IPS-15b (cell line): ENCODE measurements at regions not wholly inside any gene's neighbourhood (a gene's known extent, or its start where the extent isn't known, plus 50 kb on each side); places are given as distances from the start of the nearest gene placed in this dataset.

Experiments
- H3K27me3 ChIP-seq: one replicate; pipeline ENCODE4 v1.6.1; 2013; ENCODE audit warnings: low read length; ENCODE audit not compliant: control insufficient read depth, insufficient read depth
- H3K36me3 ChIP-seq: one replicate; pipeline ENCODE4 v1.6.1; 2013; ENCODE audit warnings: low read length; ENCODE audit not compliant: control insufficient read depth, insufficient read depth
- H3K4me1 ChIP-seq: one replicate; pipeline ENCODE4 v1.6.1; 2013; ENCODE audit warnings: mild to moderate bottlenecking, low read length; ENCODE audit not compliant: control insufficient read depth, insufficient read depth
- H3K4me3 ChIP-seq: one replicate; pipeline ENCODE4 v1.5.1; 2013; ENCODE audit warnings: low read depth, low read length
- H3K9ac ChIP-seq: one replicate; pipeline ENCODE4 v1.6.1; 2013; ENCODE audit warnings: low read depth, mild to moderate bottlenecking, low read length
- H3K9me3 ChIP-seq: one replicate; pipeline ENCODE4 v1.6.1; 2013; ENCODE audit warnings: mild to moderate bottlenecking, low read length; ENCODE audit not compliant: control insufficient read depth, insufficient read depth

GRCh38 chr12:107226126-107226525 is 132.8 kb upstream of the CRY1 start:
- Histone ChIP-seq H3K4me3 (no peak overlapping the region), H3K9ac (no peak overlapping the region), H3K4me1 (peaks cover 4% of the 10 kb centered on the region), H3K36me3 (no peaks in the 10 kb centered on the region), H3K27me3 (no peaks in the 10 kb centered on the region), H3K9me3 (no peaks in the 10 kb centered on the region)

GRCh38 chr12:107228076-107228475 is 134.7 kb upstream of the CRY1 start:
- Histone ChIP-seq H3K27me3 (no peaks in the 10 kb centered on the region), H3K36me3 (no peaks in the 10 kb centered on the region), H3K9me3 (no peaks in the 10 kb centered on the region), H3K4me3 (no peak overlapping the region), H3K4me1 (peaks cover 4% of the 10 kb centered on the region), H3K9ac (no peak overlapping the region)

GRCh38 chr12:107229827-107230226 is 136.5 kb upstream of the CRY1 start:
- Histone ChIP-seq H3K9ac (no peak overlapping the region), H3K36me3 (no peaks in the 10 kb centered on the region), H3K9me3 (no peaks in the 10 kb centered on the region), H3K4me1 (peaks cover 4% of the 10 kb centered on the region), H3K4me3 (no peak overlapping the region), H3K27me3 (no peaks in the 10 kb centered on the region)

- no peaks in the 10 kb centered on the region for H3K36me3 ChIP-seq
- no peaks in the 10 kb centered on the region for H3K9me3 ChIP-seq
- H3K27me3 ChIP-seq, result no peaks in the 10 kb centered on the region
- no peak overlapping the region for H3K4me3 ChIP-seq
- no peaks in the 10 kb centered on the region for H3K4me1 ChIP-seq
- H3K9ac ChIP-seq, result no peak overlapping the region
Observed at GRCh38 chr12:107231303-107231702, 138.0 kb upstream of the CRY1 start.

GRCh38 chr12:107233551-107233950 is 140.2 kb upstream of the CRY1 start:
- no peaks in the 10 kb centered on the region for H3K27me3 ChIP-seq
- no peak overlapping the region for H3K4me3 ChIP-seq
- no peak overlapping the region for H3K9ac ChIP-seq
- H3K9me3 ChIP-seq, result no peaks in the 10 kb centered on the region
- H3K4me1 ChIP-seq, result no peaks in the 10 kb centered on the region
- no peaks in the 10 kb centered on the region for H3K36me3 ChIP-seq

GRCh38 chr12:107235600-107235999 is 142.3 kb upstream of the CRY1 start:
- H3K9ac ChIP-seq, result no peak overlapping the region
- no peaks in the 10 kb centered on the region for H3K9me3 ChIP-seq
- no peaks in the 10 kb centered on the region for H3K36me3 ChIP-seq
- H3K4me1 ChIP-seq, result no peaks in the 10 kb centered on the region
- H3K27me3 ChIP-seq, result no peaks in the 10 kb centered on the region
- H3K4me3 ChIP-seq, result no peak overlapping the region

GRCh38 chr12:107236824-107237511 is 143.6 kb upstream of the CRY1 start:
- Histone ChIP-seq H3K27me3 (no peaks in the 10 kb centered on the region), H3K9ac (no peak overlapping the region), H3K4me3 (no peak overlapping the region), H3K36me3 (no peaks in the 10 kb centered on the region), H3K4me1 (no peaks in the 10 kb centered on the region), H3K9me3 (no peaks in the 10 kb centered on the region)

- Histone ChIP-seq H3K9ac (no peak overlapping the region), H3K4me3 (no peak overlapping the region), H3K27me3 (no peaks in the 10 kb centered on the region), H3K9me3 (no peaks in the 10 kb centered on the region), H3K4me1 (peaks cover 3% of the 10 kb centered on the region), H3K36me3 (no peaks in the 10 kb centered on the region)
Observed at GRCh38 chr12:107238296-107238695, 144.9 kb upstream of the CRY1 start.

GRCh38 chr12:107241411-107241810 is 148.1 kb upstream of the CRY1 start:
- Histone ChIP-seq H3K9me3 (no peaks in the 10 kb centered on the region), H3K9ac (no peak overlapping the region), H3K27me3 (no peaks in the 10 kb centered on the region), H3K4me3 (no peak overlapping the region), H3K36me3 (no peaks in the 10 kb centered on the region), H3K4me1 (peaks cover 3% of the 10 kb centered on the region)

- no peaks in the 10 kb centered on the region for H3K9me3 ChIP-seq
- peaks cover 3% of the 10 kb centered on the region for H3K4me1 ChIP-seq
- H3K4me3 ChIP-seq, result no peak overlapping the region
- no peaks in the 10 kb centered on the region for H3K27me3 ChIP-seq
- H3K9ac ChIP-seq, result no peak overlapping the region
- H3K36me3 ChIP-seq, result no peaks in the 10 kb centered on the region
Observed at GRCh38 chr12:107242189-107242588, 148.8 kb upstream of the CRY1 start.

- H3K4me1 ChIP-seq, result peaks cover 3% of the 10 kb centered on the region
Observed at GRCh38 chr12:107243341-107243740, 150.0 kb upstream of the CRY1 start.

GRCh38 chr12:107244584-107244983 is 151.2 kb upstream of the CRY1 start:
- no peaks in the 10 kb centered on the region for H3K9me3 ChIP-seq
- H3K4me1 ChIP-seq, result peaks cover 3% of the 10 kb centered on the region
- H3K36me3 ChIP-seq, result no peaks in the 10 kb centered on the region
- H3K4me3 ChIP-seq, result no peak overlapping the region
- no peak overlapping the region for H3K9ac ChIP-seq
- H3K27me3 ChIP-seq, result no peaks in the 10 kb centered on the region

More at GRCh38 chr12:107243341-107243740, 150.0 kb upstream of the CRY1 start:
- no peak overlapping the region for H3K9ac ChIP-seq
- no peaks in the 10 kb centered on the region for H3K36me3 ChIP-seq
- H3K27me3 ChIP-seq, result no peaks in the 10 kb centered on the region
- no peak overlapping the region for H3K4me3 ChIP-seq
- H3K9me3 ChIP-seq, result no peaks in the 10 kb centered on the region
